ENCODE measurements at regions not wholly inside any gene's neighbourhood (a gene's known extent, or its start where the extent isn't known, plus 50 kb on each side); places are given as distances from the start of the nearest gene placed in this dataset.

GRCh38 chr4:138512756-138513155 lies 270.6 kb upstream of the SLC7A11 start:
- TF ChIP-seq, protein P1, sequence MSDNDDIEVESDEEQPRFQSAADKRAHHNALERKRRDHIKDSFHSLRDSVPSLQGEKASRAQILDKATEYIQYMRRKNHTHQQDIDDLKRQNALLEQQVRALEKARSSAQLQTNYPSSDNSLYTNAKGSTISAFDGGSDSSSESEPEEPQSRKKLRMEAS (IDR thresholded peaks at IDR 0.05; ENCODE audit: insufficient read depth, insufficient read length) = no peak
- TF ChIP-seq JUN (IDR thresholded peaks at IDR 0.05; ENCODE audit: borderline replicate concordance, insufficient read depth, insufficient read length, low read depth) (no peak), EZH2 (IDR thresholded peaks at IDR 0.05; ENCODE audit: borderline replicate concordance, low read depth, low read length, severe bottlenecking) (no peak), FOS (IDR thresholded peaks at IDR 0.05; ENCODE audit: borderline replicate concordance, insufficient read depth, low read length) (no peak), POLR2A (IDR thresholded peaks at IDR 0.05; ENCODE audit: low read depth, low read length) (no peak), GATA2 (IDR thresholded peaks at IDR 0.05; ENCODE audit: insufficient read depth, insufficient read length, low read depth, low read length) (no peak), POLR2AphosphoS5 (IDR thresholded peaks at IDR 0.05; ENCODE audit: insufficient read depth, low read depth, low read length) (no peak), CTCF (IDR thresholded peaks at IDR 0.05; ENCODE audit: extremely low read depth in 1 of 2, insufficient read depth in 1 of 2, low read depth in 1 of 2, low read length in 2 of 2) (no peak), MYC (IDR thresholded peaks at IDR 0.05; ENCODE audit: low read depth, low read length) (no peak)
- ChIA-PET POLR2A (no interaction called here), CTCF (interaction anchor here (1.2 kb wide), 1 partner anchor 9 kb away, joined by 4 read pairs; no protein-coding TSS in a partner anchor)
- Histone ChIP-seq H3K4me3 (replicated peaks in 1 of 3; ENCODE audit: insufficient read depth in 1 of 3, low read depth in 1 of 3, low read length in 3 of 3) (no peak overlapping the region), H3K27ac (ENCODE audit: insufficient read depth, low read depth, low read length) (no peak overlapping the region), H3K9me1 (replicated peaks; ENCODE audit: control insufficient read depth, extremely low read depth, insufficient read depth, low read length) (no peaks in the 10 kb centered on the region), H3K4me2 (ENCODE audit: insufficient read depth, low read length) (no peak overlapping the region), H3K79me2 (ENCODE audit: control insufficient read depth, insufficient read depth, low read length) (no peaks in the 10 kb centered on the region), H3K4me1 (ENCODE audit: control insufficient read depth, extremely low read depth, insufficient read depth, low read length) (no peaks in the 10 kb centered on the region), H3K36me3 (ENCODE audit: control insufficient read depth in 2 of 2, extremely low read depth in 1 of 2, insufficient read depth in 2 of 2, low read length in 2 of 2) (no peaks in the 10 kb centered on the region), H3K27me3 (ENCODE audit: control insufficient read depth in 2 of 2, insufficient read depth in 2 of 2, low read length in 2 of 2) (peaks cover 0 to 8% of the 10 kb centered on the region in 2 experiments), H3K9me3 (replicated peaks; ENCODE audit: control insufficient read depth, insufficient read depth, low read length) (no peaks in the 10 kb centered on the region), H4K20me1 (replicated peaks; ENCODE audit: control insufficient read depth, extremely low read depth, insufficient read depth, low read length) (no peaks in the 10 kb centered on the region), H2AFZ (ENCODE audit: low read depth, low read length) (no peak overlapping the region), H3K9ac (replicated peaks; ENCODE audit: extremely low read depth, insufficient read depth, low read length) (no peak overlapping the region)
- dilution Hi-C loops (cut with MboI; ENCODE audit: extremely low pct_ligation_motif_present, low sequenced_read_pairs) = no loop called here
- intact Hi-C loops (cut with micrococcal nuclease) = no loop called here
- DNase-seq (ENCODE audit: low read depth, low spot score) (no peak), FAIRE-seq (no peak)
- no TSS peak for BruUV-seq (replicated peaks)
